GM23338 (cell line): ENCODE measurements at regions not wholly inside any gene's neighbourhood (a gene's known extent, or its start where the extent isn't known, plus 50 kb on each side); places are given as distances from the start of the nearest gene placed in this dataset.

Experiments
- ATAC-seq: fragments of 200-7000 bp; cut with Tn5 transposase; 3 replicates; pipeline ENCODE4 v1.9.1; 2020
- DNase-seq: peaks from one replicate; pipeline ENCODE4 v3.0.0-alpha.2; 2015; ENCODE audit warnings: low spot score
- H2AFZ ChIP-seq: fragments of 200-600 bp; sonication (generic); 2 replicates; pipeline ENCODE4 v1.8.0; 2016; ENCODE audit warnings: antibody characterized with exemption, mild to moderate bottlenecking, moderate library complexity
- H3F3A ChIP-seq: fragments of 200-600 bp; sonication (generic); replicated peaks from 2 replicates; pipeline ENCODE4 v1.8.0; 2017; ENCODE audit warnings: antibody characterized with exemption, mixed run types, low read depth
- H3K27ac ChIP-seq: fragments of 200-600 bp; sonication (generic); 2 replicates; pipeline ENCODE4 v1.6.1; 2016; ENCODE audit warnings: low read depth
- H3K27me3 ChIP-seq: fragments of 200-600 bp; sonication (generic); 2 replicates; pipeline ENCODE4 v1.8.0; 2016; ENCODE audit warnings: mild to moderate bottlenecking, mixed run types, moderate library complexity; ENCODE audit not compliant: insufficient read depth
- H3K36me3 ChIP-seq: fragments of 200-600 bp; sonication (generic); 2 replicates; pipeline ENCODE4 v1.8.0; 2016; ENCODE audit warnings: mild to moderate bottlenecking; ENCODE audit not compliant: insufficient read depth
- H3K4me1 ChIP-seq: fragments of 200-600 bp; sonication (generic); 2 replicates; pipeline ENCODE4 v1.8.0; 2016; ENCODE audit warnings: mild to moderate bottlenecking, moderate library complexity; ENCODE audit not compliant: insufficient read depth
- H3K4me2 ChIP-seq: fragments of 200-600 bp; sonication (generic); 2 replicates; pipeline ENCODE4 v1.7.1; 2017; ENCODE audit warnings: mixed run types
- H3K4me3 ChIP-seq: fragments of 200-600 bp; sonication (generic); 2 replicates; pipeline ENCODE4 v1.6.1; 2016; ENCODE audit warnings: mixed run types
- H3K79me2 ChIP-seq: fragments of 200-600 bp; sonication (generic); replicated peaks from 2 replicates; pipeline ENCODE4 v1.8.0; 2017; ENCODE audit warnings: mild to moderate bottlenecking; ENCODE audit not compliant: insufficient read depth
- H3K9me2 ChIP-seq: fragments of 200-600 bp; sonication (generic); 2 replicates; pipeline ENCODE4 v1.8.0; 2017; ENCODE audit not compliant: insufficient read depth
- H4K20me1 ChIP-seq: fragments of 200-600 bp; sonication (generic); replicated peaks from 2 replicates; pipeline ENCODE4 v1.8.0; 2017; ENCODE audit warnings: mild to moderate bottlenecking; ENCODE audit not compliant: insufficient read depth
- H3K27ac Mint-ChIP-seq: 2 replicates; pipeline ENCODE4 v1.8.0; 2020; ENCODE audit warnings: inconsistent platforms, mild to moderate bottlenecking, moderate library complexity, mixed read lengths
- H3K27me3 Mint-ChIP-seq: 3 replicates; pipeline ENCODE4 v1.8.0; 2022; ENCODE audit warnings: low read depth, mild to moderate bottlenecking, moderate library complexity, mixed read lengths, inconsistent platforms; ENCODE audit not compliant: insufficient read depth, poor library complexity
- H3K36me3 Mint-ChIP-seq: 3 replicates; pipeline ENCODE4 v1.8.0; 2021; ENCODE audit warnings: low read depth, mild to moderate bottlenecking, inconsistent platforms, moderate library complexity, mixed read lengths
- H3K4me1 Mint-ChIP-seq: 3 replicates; pipeline ENCODE4 v1.8.0; 2020; ENCODE audit warnings: mild to moderate bottlenecking, inconsistent platforms, mixed read lengths
- H3K4me3 Mint-ChIP-seq: 3 replicates; pipeline ENCODE4 v1.8.0; 2021; ENCODE audit warnings: moderate library complexity, mild to moderate bottlenecking, inconsistent platforms, mixed read lengths
- H3K9me3 Mint-ChIP-seq: 3 replicates; pipeline ENCODE4 v1.8.0; 2020; ENCODE audit warnings: moderate library complexity, mild to moderate bottlenecking, inconsistent platforms, mixed read lengths
- CREB1 ChIP-seq: fragments of 250-450 bp; sonication (Bioruptor Pico); IDR thresholded peaks from 2 replicates; pipeline ENCODE4 v1.5.0; 2020; ENCODE audit warnings: low read depth, mild to moderate bottlenecking, moderate library complexity
- CTCF ChIP-seq, 2 experiments: fragments of 200-600 bp in 1 of 2; sonication (generic) in 1 of 2; conservative IDR thresholded peaks; 2 replicates each; pipeline versions ENCODE4 v1.5.1 to v1.6.1; 2016 to 2017; ENCODE audit warnings: antibody characterized with exemption in 2 of 2, low read depth in 2 of 2, mild to moderate bottlenecking in 2 of 2, moderate library complexity in 1 of 2
- ETS1 ChIP-seq: IDR thresholded peaks from 2 replicates; pipeline ENCODE4 v1.6.1; 2016; ENCODE audit warnings: antibody characterized with exemption
- EZH2 ChIP-seq: fragments of 200-600 bp; sonication (generic); IDR thresholded peaks from one replicate; pipeline ENCODE4 v1.8.0; 2017; ENCODE audit warnings: antibody characterized with exemption, mild to moderate bottlenecking, low read depth; ENCODE audit not compliant: unreplicated experiment
- EZH2phosphoT487 ChIP-seq: fragments of 200-600 bp; sonication (generic); IDR thresholded peaks from one replicate; pipeline ENCODE4 v1.8.1; 2018; ENCODE audit warnings: antibody characterized with exemption; ENCODE audit not compliant: unreplicated experiment
- JUNB ChIP-seq: IDR thresholded peaks from one replicate; pipeline ENCODE4 v1.6.1; 2016; ENCODE audit warnings: antibody characterized with exemption; ENCODE audit not compliant: unreplicated experiment
- NANOG ChIP-seq: IDR thresholded peaks from 2 replicates; pipeline ENCODE4 v1.6.1; 2016; ENCODE audit warnings: antibody characterized with exemption, borderline replicate concordance
- POLR2AphosphoS5 ChIP-seq: IDR thresholded peaks from 2 replicates; pipeline ENCODE4 v1.6.1; 2016; ENCODE audit warnings: antibody characterized with exemption, low read depth
- REST ChIP-seq: IDR thresholded peaks from one replicate; pipeline ENCODE4 v1.6.1; 2018; ENCODE audit warnings: antibody characterized with exemption; ENCODE audit not compliant: unreplicated experiment
- STAT1 ChIP-seq: IDR thresholded peaks from one replicate; pipeline ENCODE4 v1.6.1; 2016; ENCODE audit warnings: antibody characterized with exemption; ENCODE audit not compliant: unreplicated experiment
- ZNF114 ChIP-seq: fragments of 250-450 bp; sonication (Bioruptor Pico); IDR thresholded peaks from 2 replicates; pipeline ENCODE4 v1.5.0; 2020; ENCODE audit warnings: mild to moderate bottlenecking, moderate library complexity
- ZNF331 ChIP-seq: fragments of 250-450 bp; sonication (Bioruptor Pico); IDR thresholded peaks from 2 replicates; pipeline ENCODE4 v1.5.0; 2020; ENCODE audit warnings: low read depth, mild to moderate bottlenecking, moderate library complexity
- ZNF462 ChIP-seq: fragments of 250-450 bp; sonication (Bioruptor Pico); IDR thresholded peaks from 2 replicates; pipeline ENCODE4 v1.5.0; 2020; ENCODE audit warnings: mild to moderate bottlenecking, moderate library complexity

GRCh38 chr9:107142430-107142829 lies 140.6 kb upstream of the RAD23B start:
- Histone ChIP-seq H3K4me2 (no peak overlapping the region), H3K79me2 (no peaks in the 10 kb centered on the region), H4K20me1 (no peaks in the 10 kb centered on the region), H3K4me3 (no peak overlapping the region), H3K27ac (no peak overlapping the region), H3K4me1 (no peaks in the 10 kb centered on the region), H3K27me3 (no peaks in the 10 kb centered on the region), H3F3A (no peaks in the 10 kb centered on the region), H2AFZ (0 out of 2 replicates have a peak overlapping the region, but pooled peaks have one; percentile 34), H3K36me3 (no peaks in the 10 kb centered on the region), H3K9me2 (0 out of 2 replicates have a peak, but pooled peaks cover 3% of the 10 kb centered on the region)
- no peaks in the 10 kb centered on the region for H3K36me3 Mint-ChIP-seq
- H3K9me3 Mint-ChIP-seq = no peaks in the 10 kb centered on the region
- no peak overlapping the region for H3K27ac Mint-ChIP-seq
- ATAC-seq (no peak), DNase-seq (no peak)
- H3K4me1 Mint-ChIP-seq = no peaks in the 10 kb centered on the region
- H3K4me3 Mint-ChIP-seq = no peak overlapping the region
- no peak for TF ChIP-seq CTCF (conservative IDR thresholded peaks at IDR 0.05; ENCODE audit: low read depth in 2 of 2)
- TF ChIP-seq POLR2AphosphoS5 = no peak
- TF ChIP-seq ZNF462 (CRISPR knock-in tag) = no peak
- TF ChIP-seq NANOG = no peak
- TF ChIP-seq STAT1 = no peak
- TF ChIP-seq JUNB = no peak
- no peak for TF ChIP-seq ZNF331 (CRISPR knock-in tag)
- TF ChIP-seq ZNF114 (CRISPR knock-in tag) = no peak
- TF ChIP-seq REST = no peak
- TF ChIP-seq EZH2phosphoT487 = no peak
- no peak for TF ChIP-seq CREB1 (CRISPR knock-in tag)
- no peak for TF ChIP-seq EZH2
- TF ChIP-seq ETS1 = no peak
- no peaks in the 10 kb centered on the region for H3K27me3 Mint-ChIP-seq
